ENCODE measurements at regions not wholly inside any gene's neighbourhood (a gene's known extent, or its start where the extent isn't known, plus 50 kb on each side); places are given as distances from the start of the nearest gene placed in this dataset.

- Histone ChIP-seq H3K4me3 (ENCODE audit: control insufficient read depth in 2 of 3, extremely low read depth in 1 of 3, insufficient read depth in 2 of 3, low read depth in 1 of 3, low read length in 3 of 3) (no peak overlapping the region), H3K4me1 (ENCODE audit: control insufficient read depth, extremely low read depth, insufficient read depth, low read length) (no peaks in the 10 kb centered on the region), H2AFZ (ENCODE audit: control insufficient read depth, low read length) (no peak overlapping the region), H3K9me3 (ENCODE audit: control insufficient read depth, low read depth, low read length) (no peaks in the 10 kb centered on the region), H3K27me3 (ENCODE audit: control insufficient read depth, extremely low read depth, insufficient read depth, low read length) (no peaks in the 10 kb centered on the region), H3K4me2 (ENCODE audit: control insufficient read depth, extremely low read depth, insufficient read depth, low read depth, low read length) (no peak overlapping the region), H4K20me1 (ENCODE audit: control insufficient read depth, extremely low read depth, insufficient read depth, low read length) (no peaks in the 10 kb centered on the region), H3K9me1 (ENCODE audit: control insufficient read depth, extremely low read depth, insufficient read depth, low read length) (no peaks in the 10 kb centered on the region), H3K36me3 (ENCODE audit: control insufficient read depth in 2 of 2, extremely low read depth in 1 of 2, insufficient read depth in 2 of 2, low read length in 2 of 2) (no peaks in the 10 kb centered on the region), H3K9ac (ENCODE audit: control insufficient read depth, extremely low read depth, insufficient read depth, low read length) (no peak overlapping the region), H3K79me2 (ENCODE audit: control insufficient read depth, insufficient read depth, low read length) (no peaks in the 10 kb centered on the region), H3K27ac (ENCODE audit: control insufficient read depth, insufficient read depth, low read length) (no peak overlapping the region)
- TF ChIP-seq EZH2 (IDR thresholded peaks at IDR 0.05; ENCODE audit: low read length): no peak
- no peak for TF ChIP-seq CTCF (optimal IDR thresholded peaks at IDR 0.05 in 1 of 3, IDR thresholded peaks at IDR 0.05 in 1 of 3, conservative IDR thresholded peaks at IDR 0.05 in 1 of 3; ENCODE audit: extremely low read depth in 1 of 3, insufficient read depth in 2 of 3, low read length in 3 of 3)
- dilution Hi-C loops (cut with MboI; ENCODE audit: extremely low pct_ligation_motif_present, low sequenced_read_pairs): no loop called here
- FAIRE-seq (no peak), DNase-seq (ENCODE audit: low read depth, low spot score) (no peak)
Measured at GRCh38 chr18:70684821-70685220, 396.0 kb downstream of the SOCS6 start.

GRCh38 chr18:70683263-70683662 lies 394.4 kb downstream of the SOCS6 start:
- Histone ChIP-seq H3K27ac (ENCODE audit: control insufficient read depth, insufficient read depth, low read length) (no peak overlapping the region), H3K27me3 (ENCODE audit: control insufficient read depth, extremely low read depth, insufficient read depth, low read length) (no peaks in the 10 kb centered on the region), H3K4me3 (ENCODE audit: control insufficient read depth in 2 of 3, extremely low read depth in 1 of 3, insufficient read depth in 2 of 3, low read depth in 1 of 3, low read length in 3 of 3) (no peak overlapping the region), H3K36me3 (ENCODE audit: control insufficient read depth in 2 of 2, extremely low read depth in 1 of 2, insufficient read depth in 2 of 2, low read length in 2 of 2) (no peaks in the 10 kb centered on the region), H2AFZ (ENCODE audit: control insufficient read depth, low read length) (no peak overlapping the region), H4K20me1 (ENCODE audit: control insufficient read depth, extremely low read depth, insufficient read depth, low read length) (no peaks in the 10 kb centered on the region), H3K4me1 (ENCODE audit: control insufficient read depth, extremely low read depth, insufficient read depth, low read length) (no peaks in the 10 kb centered on the region), H3K4me2 (ENCODE audit: control insufficient read depth, extremely low read depth, insufficient read depth, low read depth, low read length) (no peak overlapping the region), H3K79me2 (ENCODE audit: control insufficient read depth, insufficient read depth, low read length) (no peaks in the 10 kb centered on the region), H3K9me3 (ENCODE audit: control insufficient read depth, low read depth, low read length) (no peaks in the 10 kb centered on the region), H3K9ac (ENCODE audit: control insufficient read depth, extremely low read depth, insufficient read depth, low read length) (no peak overlapping the region), H3K9me1 (ENCODE audit: control insufficient read depth, extremely low read depth, insufficient read depth, low read length) (no peaks in the 10 kb centered on the region)
- FAIRE-seq: no peak
- dilution Hi-C loops (cut with MboI; ENCODE audit: extremely low pct_ligation_motif_present, low sequenced_read_pairs): no loop called here
- DNase-seq (ENCODE audit: low read depth, low spot score): no peak
- TF ChIP-seq CTCF (optimal IDR thresholded peaks at IDR 0.05 in 1 of 3, IDR thresholded peaks at IDR 0.05 in 1 of 3, conservative IDR thresholded peaks at IDR 0.05 in 1 of 3; ENCODE audit: extremely low read depth in 1 of 3, insufficient read depth in 2 of 3, low read length in 3 of 3) (no peak), EZH2 (IDR thresholded peaks at IDR 0.05; ENCODE audit: low read length) (no peak)
